Vagina (tissue), 2 donors: ENCODE measurements at regions not wholly inside any gene's neighbourhood (a gene's known extent, or its start where the extent isn't known, plus 50 kb on each side); places are given as distances from the start of the nearest gene placed in this dataset.

Source experiments
- CTCF ChIP-seq, 3 experiments: fragments of 450-650 bp in 2 of 3; fragments of 200-600 bp in 1 of 3; sonication (generic) in 1 of 3; IDR thresholded peaks; one replicate each; pipeline ENCODE4 v1.5.1; 2017 to 2019; ENCODE audit warnings: antibody characterized with exemption in 3 of 3, mild to moderate bottlenecking in 2 of 3, moderate library complexity in 2 of 3
- POLR2A ChIP-seq, 2 donors: fragments of 450-650 bp; IDR thresholded peaks; one replicate each; pipeline ENCODE4 v1.6.1; 2017; ENCODE audit warnings: antibody characterized with exemption in 2 of 2, mild to moderate bottlenecking in 2 of 2, moderate library complexity in 2 of 2
- POLR2AphosphoS5 ChIP-seq, 2 donors: sonication (generic); formaldehyde crosslinking; IDR thresholded peaks; one replicate each; pipeline ENCODE4 v1.9.0; 2017; ENCODE audit warnings: antibody characterized with exemption in 2 of 2, mild to moderate bottlenecking in 2 of 2, low read depth in 1 of 2; ENCODE audit not compliant: insufficient read depth in 1 of 2

GRCh38 chr6:147831356-147831755 lies 322.9 kb downstream of the SAMD5 start:
- TF ChIP-seq CTCF (IDR thresholded peaks at IDR 0.05) (no peak), POLR2AphosphoS5 (IDR thresholded peaks at IDR 0.05; ENCODE audit: insufficient read depth in 1 of 2, low read depth in 1 of 2) (no peak), POLR2A (IDR thresholded peaks at IDR 0.05) (no peak)
